Cerebellar nuclear complex (tissue), 1 donor: ENCODE measurements at regions not wholly inside any gene's neighbourhood (a gene's known extent, or its start where the extent isn't known, plus 50 kb on each side); places are given as distances from the start of the nearest gene placed in this dataset.

Experiments
- DNase-seq, 2 experiments: peaks; one replicate each; lab custom pipeline; 2025; lab: John Stamatoyannopoulos, UW

GRCh38 chr11:28535677-28536076, 427.5 kb downstream of the METTL15 start:
- no peak for DNase-seq

GRCh38 chr11:28529540-28530410, 421.6 kb downstream of the METTL15 start:
- peak in 1 of 2 experiments; percentile 3 for DNase-seq

- DNase-seq = no peak
Measured at GRCh38 chr11:28529046-28529445, 420.9 kb downstream of the METTL15 start.

GRCh38 chr11:28528217-28528616, 420.0 kb downstream of the METTL15 start:
- no peak for DNase-seq

GRCh38 chr11:28526406-28526751, 418.2 kb downstream of the METTL15 start:
- DNase-seq = no peak

GRCh38 chr11:28525636-28526405, 417.6 kb downstream of the METTL15 start:
- no peak for DNase-seq

- DNase-seq = no peak
Measured at GRCh38 chr11:28524098-28524497, 415.9 kb downstream of the METTL15 start.

GRCh38 chr11:28521075-28521474, 412.9 kb downstream of the METTL15 start:
- no peak for DNase-seq

GRCh38 chr11:28520291-28520690, 412.1 kb downstream of the METTL15 start:
- DNase-seq = no peak

GRCh38 chr11:28518825-28519224, 410.6 kb downstream of the METTL15 start:
- DNase-seq = no peak

- DNase-seq = no peak
Measured at GRCh38 chr11:28517621-28518020, 409.4 kb downstream of the METTL15 start.

GRCh38 chr11:28514391-28514790, 406.2 kb downstream of the METTL15 start:
- DNase-seq = no peak

GRCh38 chr11:28512143-28512756, 404.1 kb downstream of the METTL15 start:
- no peak for DNase-seq

GRCh38 chr11:28505232-28505631, 397.0 kb downstream of the METTL15 start:
- DNase-seq = no peak

- no peak for DNase-seq
Measured at GRCh38 chr11:28504555-28505110, 396.4 kb downstream of the METTL15 start.

- DNase-seq = no peak
Measured at GRCh38 chr11:28495333-28495732, 387.1 kb downstream of the METTL15 start.

- DNase-seq = no peak
Measured at GRCh38 chr11:28491431-28491830, 383.2 kb downstream of the METTL15 start.

GRCh38 chr11:28490773-28491382, 382.7 kb downstream of the METTL15 start:
- no peak for DNase-seq

GRCh38 chr11:28488336-28488735, 380.1 kb downstream of the METTL15 start:
- no peak for DNase-seq

GRCh38 chr11:28483072-28483867, 375.1 kb downstream of the METTL15 start:
- DNase-seq = no peak

GRCh38 chr11:28482666-28483065, 374.5 kb downstream of the METTL15 start:
- no peak for DNase-seq
